GM21737 (cell line): ENCODE measurements at regions not wholly inside any gene's neighbourhood (a gene's known extent, or its start where the extent isn't known, plus 50 kb on each side); places are given as distances from the start of the nearest gene placed in this dataset.
"Not testable (repeated sequence)": the region's sequence is repeated elsewhere in the genome, so short reads cannot be mapped to it uniquely, and the experiment has no call there.

Experiments
- ATAC-seq: cut with Tn5 transposase; IDR thresholded peaks from one replicate; pipeline ENCODE4 v1.9.1; 2021; ENCODE audit warnings: mild to moderate bottlenecking, moderate library complexity; ENCODE audit not compliant: unreplicated experiment

DNA sequence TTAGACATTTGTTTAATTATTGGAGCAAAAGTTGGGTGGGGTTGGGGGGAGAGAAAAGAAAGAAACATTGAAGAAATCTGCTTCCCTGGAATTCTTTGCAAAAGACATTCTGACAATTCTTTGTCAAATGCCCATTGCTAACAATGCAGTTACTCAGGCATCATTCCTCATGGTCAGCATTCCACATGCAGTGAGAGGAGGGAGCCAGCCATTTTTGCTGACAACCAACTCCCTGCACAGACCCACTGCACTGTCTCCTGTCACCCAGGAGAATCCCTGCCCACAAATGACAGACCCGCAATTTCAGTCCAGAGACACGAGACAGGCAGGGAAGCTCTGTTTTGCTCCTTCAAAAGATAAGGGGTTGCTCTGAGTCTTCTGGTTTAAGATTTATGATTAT is 985.1 kb upstream of the SLIT2 start:
- ATAC-seq, result no peak

GRCh38 chr4:19262467-19262866 is 989.2 kb upstream of the SLIT2 start:
- ATAC-seq, result no peak

DNA sequence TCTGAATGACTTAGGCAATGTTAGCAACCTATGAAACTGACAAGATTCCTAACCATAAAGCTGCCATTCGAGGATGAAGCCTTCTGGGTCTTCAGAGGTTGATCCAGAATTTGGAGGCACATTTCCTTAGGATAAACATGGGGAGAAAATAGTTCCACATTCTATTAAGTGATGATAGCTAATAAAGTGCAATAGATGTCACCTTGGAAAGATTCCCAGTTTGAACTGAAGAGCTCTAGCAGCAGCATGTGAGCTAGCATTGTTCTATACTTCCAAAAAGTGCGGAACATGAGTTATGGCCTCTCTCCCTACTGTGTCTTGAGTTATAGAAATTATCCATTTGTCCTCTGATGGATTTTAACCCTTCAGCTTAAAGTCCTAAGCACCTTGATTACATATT is 991.4 kb upstream of the SLIT2 start:
- ATAC-seq, result no peak

- no peak for ATAC-seq
Measured at GRCh38 chr4:19259920-19260319, 991.8 kb upstream of the SLIT2 start.

- ATAC-seq, result no peak
Measured at GRCh38 chr4:19256823-19257222, 994.9 kb upstream of the SLIT2 start.

- ATAC-seq, result no peak
Measured at GRCh38 chr4:19254486-19254885, 997.2 kb upstream of the SLIT2 start.

DNA sequence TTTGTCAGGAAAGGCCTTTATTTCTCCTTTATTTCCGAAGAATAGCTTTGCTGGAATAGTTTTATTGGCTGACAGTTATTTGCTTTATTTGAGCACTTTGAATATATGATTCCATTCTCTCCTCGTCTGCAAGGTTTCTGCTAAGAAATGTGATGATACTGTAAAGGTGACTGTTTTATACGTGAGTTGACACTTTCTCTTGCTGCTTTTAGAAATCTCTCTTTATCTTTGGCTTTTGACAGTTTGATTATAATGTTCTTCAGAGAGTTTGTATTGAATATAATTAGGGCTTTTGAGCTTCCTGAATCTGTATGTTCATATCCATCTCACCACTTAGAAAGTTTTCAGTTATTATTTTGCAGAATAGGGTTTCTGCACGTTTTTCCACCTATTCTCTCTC is 1003.7 kb upstream of the SLIT2 start:
- ATAC-seq, result no peak

DNA sequence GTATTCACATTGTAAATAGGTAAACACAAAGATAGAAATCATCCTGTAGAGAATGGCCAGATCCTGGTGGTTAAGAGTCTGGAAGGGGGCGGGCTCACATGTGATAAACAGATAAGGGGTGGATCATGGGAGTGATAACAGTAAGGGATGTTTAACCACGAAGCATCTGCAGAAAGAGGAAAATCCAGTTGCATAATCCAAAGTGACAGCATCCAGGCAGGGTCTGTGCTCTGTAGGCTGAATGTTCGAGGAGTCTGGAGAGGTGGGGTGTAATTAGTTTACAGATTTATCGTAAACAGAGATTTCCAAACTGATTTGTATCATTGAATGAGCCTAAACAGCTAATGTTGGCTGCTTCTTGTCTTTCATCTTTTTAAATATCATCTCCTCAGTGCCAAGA is 1009.8 kb upstream of the SLIT2 start:
- no peak for ATAC-seq

- ATAC-seq, result no peak
Measured at GRCh38 chr4:19239565-19239964, 1012.1 kb upstream of the SLIT2 start.

DNA sequence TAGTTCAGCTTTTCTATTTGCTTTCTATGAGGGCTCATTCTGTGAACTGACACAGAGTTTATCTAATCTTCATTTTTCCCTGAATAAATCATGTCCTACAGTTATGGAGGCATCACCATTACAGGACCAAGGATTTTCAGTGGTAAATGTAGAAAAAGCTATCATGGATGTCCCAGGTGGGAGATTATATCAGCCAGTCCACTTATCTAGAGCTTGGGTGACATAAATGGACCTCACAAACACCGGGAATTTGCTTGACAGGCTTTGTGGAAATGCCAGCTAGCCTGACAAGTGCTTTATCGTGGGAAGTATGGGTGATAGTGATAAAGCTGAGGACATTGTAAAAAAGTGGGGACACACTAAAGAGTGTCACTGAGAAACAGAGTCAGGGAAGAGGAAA is 1015.2 kb upstream of the SLIT2 start:
- ATAC-seq, result no peak

DNA sequence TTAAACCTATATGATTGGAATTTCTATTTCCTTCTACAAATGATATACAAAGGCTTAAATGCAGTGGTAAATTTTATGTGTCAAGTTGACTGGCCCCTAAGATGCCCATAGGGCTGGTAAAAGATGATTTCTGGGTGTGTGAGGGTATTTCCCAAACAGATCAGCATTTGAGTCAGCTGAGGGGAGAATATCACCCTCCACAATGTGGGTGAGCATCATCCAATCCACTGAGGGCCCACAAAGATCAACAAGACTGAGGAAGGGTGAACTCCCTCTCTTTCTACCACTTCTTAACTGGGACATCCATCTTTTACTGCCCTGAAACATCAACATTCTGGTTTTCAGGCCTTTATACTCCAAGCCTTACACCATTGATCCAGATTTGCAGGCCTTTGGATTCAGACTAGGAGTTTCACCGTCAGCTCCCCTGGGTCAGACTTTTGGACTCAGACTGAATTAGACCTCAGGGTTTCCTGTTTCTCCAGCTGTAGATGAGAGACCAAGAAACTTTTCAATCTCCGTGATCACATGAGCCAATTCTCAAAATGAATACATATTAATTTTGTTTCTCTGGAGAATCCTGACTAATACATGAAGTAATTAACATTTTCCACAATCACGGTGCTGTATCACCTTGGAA is 1020.7 kb upstream of the SLIT2 start:
- ATAC-seq, result no peak

DNA sequence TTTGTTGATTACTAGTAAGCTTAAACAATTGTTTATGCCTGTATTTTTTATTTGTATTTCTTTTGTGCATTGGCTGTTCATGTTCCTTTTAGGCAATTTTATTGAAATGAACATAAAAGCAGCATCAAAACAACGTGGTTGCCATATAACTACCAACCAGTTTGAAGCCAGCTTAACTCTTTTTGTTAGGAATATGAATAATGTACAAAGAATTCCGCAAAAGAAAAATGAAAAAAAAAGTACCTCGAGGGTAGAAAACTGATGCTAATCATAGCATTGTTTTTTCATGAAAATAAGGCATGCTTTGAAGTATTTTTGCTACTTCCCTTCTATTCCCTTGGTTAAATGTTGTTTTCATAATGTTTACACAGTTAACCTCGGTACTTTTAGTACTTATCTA is 1024.0 kb upstream of the SLIT2 start:
- no peak for ATAC-seq

DNA sequence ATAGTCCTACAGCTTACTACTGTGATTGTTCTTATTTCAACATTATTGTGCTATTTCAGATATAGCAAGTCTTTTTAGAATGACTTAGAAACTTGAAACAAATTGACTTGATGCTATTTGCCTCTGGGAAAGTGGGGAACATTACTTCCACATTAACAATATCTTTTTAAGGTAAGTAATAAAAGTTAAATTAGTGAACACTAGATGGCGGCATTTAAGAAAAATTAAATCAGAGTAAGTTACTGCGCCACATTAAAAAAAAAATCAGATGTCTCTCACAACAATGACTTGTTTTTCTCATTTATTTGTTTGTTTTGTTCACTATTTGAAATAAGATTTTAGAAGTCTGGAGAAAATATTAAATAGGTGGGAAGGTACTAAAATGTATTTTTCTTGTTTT is 1026.9 kb upstream of the SLIT2 start:
- no peak for ATAC-seq

DNA sequence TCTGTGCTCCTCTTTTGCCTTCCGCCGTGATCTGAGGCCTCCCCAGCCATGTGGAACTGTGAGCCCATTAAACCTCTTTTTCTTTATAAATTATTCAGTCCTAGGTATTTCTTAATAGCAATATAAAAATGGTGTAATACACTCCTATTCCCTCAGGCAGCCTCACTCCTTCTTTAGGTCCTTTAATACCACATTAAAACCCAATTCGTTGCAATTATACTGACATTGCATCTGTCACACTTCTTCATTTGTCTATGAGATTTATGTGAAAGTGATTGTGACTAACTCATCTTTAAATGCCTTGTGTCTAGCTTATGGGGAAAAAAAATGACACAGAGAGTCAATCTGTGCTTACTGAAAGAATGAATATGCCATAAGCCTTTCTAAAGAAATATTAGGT is 1035.2 kb upstream of the SLIT2 start:
- ATAC-seq, result no peak

- ATAC-seq, result no peak
Measured at GRCh38 chr4:19214591-19215186, 1037.0 kb upstream of the SLIT2 start.

- no peak for ATAC-seq
Measured at GRCh38 chr4:19213388-19213787, 1038.3 kb upstream of the SLIT2 start.

DNA sequence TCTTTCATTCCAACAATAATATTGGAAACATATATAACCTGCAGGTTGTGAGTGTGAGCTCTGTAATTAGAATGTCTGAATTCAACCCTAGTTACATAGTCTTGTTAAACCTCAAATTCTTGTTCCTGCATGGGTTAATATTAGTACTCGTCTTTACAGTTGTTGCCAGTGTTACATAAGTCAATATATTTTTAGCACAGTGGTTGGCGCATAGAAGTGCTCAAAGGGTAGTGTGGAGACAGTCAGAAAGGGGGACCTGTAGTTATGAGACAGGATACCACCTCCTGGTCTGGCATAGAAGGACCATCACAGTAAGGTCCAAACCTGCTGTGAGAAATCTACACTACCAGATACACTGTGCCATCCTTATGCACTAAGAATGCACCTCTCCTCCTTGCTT is 1045.9 kb upstream of the SLIT2 start:
- no peak for ATAC-seq

DNA sequence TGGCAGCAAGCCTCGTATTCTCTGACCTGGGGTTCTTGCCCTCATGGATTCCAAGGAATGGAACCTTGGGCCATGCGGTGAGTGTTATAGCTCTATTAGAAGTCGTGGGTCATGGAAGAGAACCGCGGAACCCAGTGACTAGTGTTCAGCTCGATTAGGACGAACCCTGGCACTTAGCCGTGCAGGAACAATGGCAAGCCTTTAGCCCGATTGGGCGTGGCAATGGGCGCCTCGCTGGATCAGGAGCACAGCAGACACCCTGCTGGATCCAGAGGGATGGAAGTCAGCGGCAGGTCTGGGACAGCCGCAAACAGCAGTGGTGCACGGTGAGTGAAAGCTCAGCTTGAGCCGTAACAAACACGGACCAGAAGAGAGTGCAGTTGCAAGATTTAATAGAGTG is 1053.9 kb upstream of the SLIT2 start:
- ATAC-seq, result not testable (repeated sequence)

DNA sequence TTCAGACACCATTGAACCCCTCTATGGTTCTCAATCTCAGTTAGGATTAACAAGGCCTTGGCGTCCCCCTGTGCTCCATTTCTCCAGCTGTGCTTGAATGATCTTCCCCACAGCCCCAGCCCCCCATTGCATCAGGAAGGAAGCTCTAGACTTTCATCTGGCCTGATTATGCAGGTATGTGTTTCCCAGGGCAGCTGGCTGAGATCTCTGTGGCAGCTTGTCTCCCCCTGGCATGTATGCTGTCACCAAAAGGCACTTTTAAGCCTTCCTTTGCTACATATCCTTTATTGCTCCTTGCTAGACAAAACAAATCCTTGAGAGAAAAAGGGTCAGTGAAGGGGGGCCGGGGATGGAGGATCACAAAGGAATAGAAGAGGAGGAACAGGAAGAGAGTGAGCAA is 1056.0 kb upstream of the SLIT2 start:
- no peak for ATAC-seq

GRCh38 chr4:19194672-19195071 is 1057.0 kb upstream of the SLIT2 start:
- no peak for ATAC-seq

GRCh38 chr4:19193274-19193981 is 1058.3 kb upstream of the SLIT2 start:
- ATAC-seq, result no peak

GRCh38 chr4:19191979-19192650 is 1059.6 kb upstream of the SLIT2 start:
- no peak for ATAC-seq
